ENCODE measurements at regions not wholly inside any gene's neighbourhood (a gene's known extent, or its start where the extent isn't known, plus 50 kb on each side); places are given as distances from the start of the nearest gene placed in this dataset.

DNA sequence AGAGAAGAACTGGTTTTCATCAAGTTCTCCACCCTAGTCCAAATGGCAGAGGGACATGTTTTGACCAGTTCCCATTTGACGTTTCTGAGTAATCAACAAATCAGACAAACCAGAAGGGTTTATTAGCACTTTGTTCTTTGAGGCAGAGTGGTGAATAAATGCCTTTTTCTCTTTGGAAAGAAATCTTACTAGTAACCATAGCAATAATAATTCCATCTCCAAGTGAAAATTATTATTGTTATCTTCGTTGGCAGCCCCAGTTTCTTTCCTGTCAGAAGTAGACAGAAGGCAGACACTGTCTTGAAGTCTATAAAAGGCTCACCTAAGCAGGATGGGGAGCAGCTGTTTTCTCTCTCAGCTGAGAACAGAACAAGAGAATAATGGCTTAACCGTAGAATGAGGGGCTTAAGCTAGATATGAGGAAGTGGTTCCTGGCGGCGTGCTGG lies 391.6 kb downstream of the PBX1 start:
- ATAC-seq = no peak
- no peaks in the 10 kb centered on the region for H3K36me3 ChIP-seq (ENCODE audit: control insufficient read depth, insufficient read depth, low read length)
- under 1% methylated on average over 5 of the region's 5 CpGs for WGBS (ENCODE audit: insufficient coverage, low coverage, missing lambda C conversion rate)

More for the DNA sequence above, 391.6 kb downstream of the PBX1 start:
- Histone ChIP-seq H3K9me3 (replicated peaks; ENCODE audit: control insufficient read depth, insufficient read depth, low read depth, low read length) (no peaks in the 10 kb centered on the region), H3K4me1 (replicated peaks in 1 of 2; ENCODE audit: control insufficient read depth in 2 of 2, insufficient read depth in 2 of 2, low read length in 2 of 2) (no peaks in the 10 kb centered on the region), H3K4me2 (ENCODE audit: insufficient read depth, low read length) (no peak overlapping the region), H3K9ac (ENCODE audit: insufficient read depth in 1 of 2, low read depth in 2 of 2, low read length in 2 of 2) (no peak overlapping the region), H4K20me1 (replicated peaks; ENCODE audit: control insufficient read depth, insufficient read depth, low read length) (no peaks in the 10 kb centered on the region; the same call in 1 of the 2 replicates), H3K4me3 (no peak overlapping the region), H3K79me2 (ENCODE audit: control insufficient read depth, insufficient read depth, low read length) (no peaks in the 10 kb centered on the region), H2AFZ (ENCODE audit: low read depth, low read length) (no peak overlapping the region), H3K27me3 (ENCODE audit: control insufficient read depth in 2 of 2, insufficient read depth in 2 of 2, low read length in 2 of 2) (no peaks in the 10 kb centered on the region), H3K9me1 (ENCODE audit: control insufficient read depth, insufficient read depth, low read length) (no peaks in the 10 kb centered on the region), H3K27ac (ENCODE audit: extremely low read depth, low read depth, low read length) (no peak overlapping the region)
- TF ChIP-seq RCOR1 (IDR thresholded peaks at IDR 0.05; ENCODE audit: borderline replicate concordance in 1 of 2, low read depth in 2 of 2, low read length in 2 of 2) (no peak), KDM2B (CRISPR knock-in tag; IDR thresholded peaks at IDR 0.05) (no peak), CREB3L1 (IDR thresholded peaks at IDR 0.05; ENCODE audit: borderline replicate concordance, low read depth) (no peak), ETV1 (tag; conservative IDR thresholded peaks at IDR 0.05; ENCODE audit: low read depth) (no peak), POLR2A (conservative IDR thresholded peaks at IDR 0.05) (no peak), ZFP36 (IDR thresholded peaks at IDR 0.05; ENCODE audit: low read depth, low read length, partially characterized antibody) (no peak), ZFP1 (CRISPR knock-in tag; IDR thresholded peaks at IDR 0.05) (no peak), BRD4 (IDR thresholded peaks at IDR 0.05) (no peak), ZNF589 (CRISPR knock-in tag; IDR thresholded peaks at IDR 0.05; ENCODE audit: low read depth) (no peak), NR3C1 (CRISPR knock-in tag; IDR thresholded peaks at IDR 0.05) (no peak), MAZ (CRISPR knock-in tag; conservative IDR thresholded peaks at IDR 0.05 in 1 of 2, IDR thresholded peaks at IDR 0.05 in 1 of 2) (no peak), PPARD (CRISPR knock-in tag; IDR thresholded peaks at IDR 0.05) (no peak)
- TF ChIP-seq, protein P1, sequence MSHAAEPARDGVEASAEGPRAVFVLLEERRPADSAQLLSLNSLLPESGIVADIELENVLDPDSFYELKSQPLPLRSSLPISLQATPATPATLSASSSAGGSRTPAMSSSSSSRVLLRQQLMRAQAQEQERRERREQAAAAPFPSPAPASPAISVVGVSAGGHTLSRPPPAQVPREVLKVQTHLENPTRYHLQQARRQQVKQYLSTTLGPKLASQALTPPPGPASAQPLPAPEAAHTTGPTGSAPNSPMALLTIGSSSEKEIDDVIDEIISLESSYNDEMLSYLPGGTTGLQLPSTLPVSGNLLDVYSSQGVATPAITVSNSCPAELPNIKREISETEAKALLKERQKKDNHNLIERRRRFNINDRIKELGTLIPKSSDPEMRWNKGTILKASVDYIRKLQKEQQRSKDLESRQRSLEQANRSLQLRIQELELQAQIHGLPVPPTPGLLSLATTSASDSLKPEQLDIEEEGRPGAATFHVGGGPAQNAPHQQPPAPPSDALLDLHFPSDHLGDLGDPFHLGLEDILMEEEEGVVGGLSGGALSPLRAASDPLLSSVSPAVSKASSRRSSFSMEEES (CRISPR knock-in tag; IDR thresholded peaks at IDR 0.05) = no peak
- ChIA-PET POLR2A (no interaction called here), CTCF (ENCODE audit: low intra/inter-chr PET ratio) (no interaction called here)
- intact Hi-C loops (cut with micrococcal nuclease) (no loop called here), in situ Hi-C loops (cut with MboI) (no loop called here)
- DNase-seq (ENCODE audit: extremely low read depth in 1 of 4, low spot score in 3 of 4) (no peak), FAIRE-seq (no peak)
- BruUV-seq (replicated peaks) = no TSS peak
